GM18499 (cell line): ENCODE measurements at regions not wholly inside any gene's neighbourhood (a gene's known extent, or its start where the extent isn't known, plus 50 kb on each side); places are given as distances from the start of the nearest gene placed in this dataset.

Experiments
- ATAC-seq: cut with Tn5 transposase; IDR thresholded peaks from one replicate; pipeline ENCODE4 v1.9.1; 2021; ENCODE audit warnings: moderate number of reproducible peaks; ENCODE audit not compliant: insufficient read depth, unreplicated experiment

DNA sequence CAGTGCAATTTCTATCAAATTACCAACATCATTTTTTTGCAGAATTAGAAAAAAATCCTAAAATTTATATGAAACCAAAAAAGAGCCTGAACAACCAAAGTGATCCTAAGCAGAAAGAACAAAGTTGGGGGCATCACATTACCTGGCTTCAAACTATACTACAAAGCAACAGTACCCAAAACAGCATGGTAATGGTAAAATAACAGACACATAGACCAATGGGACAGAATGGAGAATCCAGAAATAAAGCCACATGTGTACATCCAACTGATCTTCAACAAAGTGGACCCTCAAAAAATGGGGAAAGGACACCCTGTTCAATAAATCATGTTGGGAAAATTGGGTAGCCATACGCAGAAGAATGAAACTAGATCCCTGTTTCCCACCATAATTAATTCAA lies 245.7 kb upstream of the CTAGE1 start:
- ATAC-seq, result no peak

DNA sequence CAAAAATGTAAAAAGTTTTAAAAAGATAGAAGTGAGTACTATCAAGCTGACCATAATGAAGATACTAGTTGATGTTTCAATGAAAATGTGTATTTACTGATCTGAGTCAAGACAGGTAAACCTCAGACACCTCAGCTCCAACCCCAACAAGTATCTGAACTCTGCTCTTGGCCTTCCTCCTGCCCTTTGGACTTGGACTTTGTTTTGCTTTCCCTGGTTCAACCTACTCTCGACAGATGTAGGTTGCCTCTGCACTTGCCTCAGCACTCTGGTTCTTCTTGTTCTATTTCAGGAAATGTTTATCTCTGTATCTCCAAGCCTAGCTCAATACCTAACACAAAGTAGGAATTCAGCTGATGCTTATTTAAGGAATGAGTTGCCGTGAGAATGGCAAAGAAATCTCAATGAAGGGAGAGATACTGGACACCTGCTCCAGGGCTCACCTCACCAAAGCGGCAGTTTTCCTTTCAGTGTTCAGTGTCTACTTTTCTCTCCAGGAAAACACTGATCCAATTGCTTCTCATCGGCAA lies 248.8 kb upstream of the CTAGE1 start:
- no peak for ATAC-seq

DNA sequence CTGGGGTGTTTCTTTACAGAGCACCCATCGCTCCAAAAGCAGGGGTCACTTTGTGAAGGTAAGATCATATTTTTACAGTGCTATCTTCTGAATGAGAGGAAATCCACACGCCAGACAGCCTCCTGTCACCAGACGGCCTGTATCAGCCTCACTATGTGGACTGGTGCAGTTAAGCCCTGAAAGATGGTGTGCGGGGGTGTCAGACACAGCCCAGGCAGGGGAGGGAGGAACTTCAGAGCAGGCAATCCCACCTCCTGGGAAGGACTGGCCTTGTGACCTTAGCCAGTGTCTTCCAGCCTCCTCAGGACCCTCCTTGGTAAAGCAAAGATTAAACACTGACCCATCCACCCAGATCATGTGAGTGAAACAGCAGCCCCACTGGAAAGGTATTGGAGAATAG lies 249.4 kb upstream of the CTAGE1 start:
- ATAC-seq, result no peak

DNA sequence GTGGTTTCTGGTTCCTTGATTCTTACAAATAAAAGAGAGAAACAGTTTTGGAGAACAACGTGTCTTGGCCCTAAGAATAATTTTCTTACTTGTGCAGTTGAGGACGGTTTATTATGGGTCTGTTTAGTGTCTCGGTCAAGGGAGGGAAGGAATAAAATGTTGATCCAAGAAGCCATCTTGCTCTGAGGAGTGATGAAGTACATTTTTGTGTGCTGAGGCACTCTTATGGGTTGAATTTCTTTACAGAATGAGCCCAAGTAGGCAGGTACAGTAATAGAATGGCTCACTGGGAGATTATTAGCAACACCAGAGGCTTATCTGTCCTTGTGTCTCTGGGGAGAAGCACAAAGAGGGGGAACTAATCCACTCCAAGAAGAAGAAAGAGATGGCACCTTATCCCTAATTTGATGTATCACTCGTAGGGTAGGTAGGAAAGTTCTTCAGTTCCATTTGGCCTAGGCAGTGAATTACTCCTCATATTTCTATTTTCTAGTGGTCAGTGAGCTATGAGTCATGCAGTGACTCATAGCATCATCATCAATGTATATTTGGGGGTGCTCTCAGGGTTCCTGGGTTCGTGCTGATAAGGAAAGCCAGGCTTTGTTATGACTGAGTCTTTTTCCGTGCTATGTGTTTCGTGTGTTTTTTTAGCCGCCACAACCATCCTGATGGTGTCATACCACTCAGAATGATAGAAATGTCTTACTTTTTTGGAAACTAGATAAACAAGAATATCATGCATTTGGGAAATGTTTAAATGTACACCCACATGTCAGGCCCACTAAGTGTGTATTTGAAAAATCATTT lies 250.1 kb upstream of the CTAGE1 start:
- ATAC-seq, result peak; percentile 49

DNA sequence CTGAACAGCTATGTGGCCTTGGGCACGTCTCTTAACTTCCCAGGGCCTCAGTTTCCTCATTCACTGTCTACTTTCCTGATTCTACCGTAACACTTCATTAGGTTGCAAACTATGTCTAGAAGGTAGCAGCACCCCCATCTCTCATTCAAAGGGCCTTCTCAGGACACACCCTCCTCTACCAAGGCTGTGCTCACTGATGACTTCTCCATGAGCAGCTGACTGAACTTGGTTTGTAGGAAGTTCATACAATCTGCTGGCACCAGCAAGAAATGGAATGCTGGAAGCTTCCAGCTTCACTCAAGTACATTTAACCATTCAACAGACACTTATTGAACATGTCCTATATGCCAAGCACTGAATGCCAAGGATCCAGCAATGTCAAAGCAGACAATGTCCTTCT lies 250.8 kb upstream of the CTAGE1 start:
- no peak for ATAC-seq

DNA sequence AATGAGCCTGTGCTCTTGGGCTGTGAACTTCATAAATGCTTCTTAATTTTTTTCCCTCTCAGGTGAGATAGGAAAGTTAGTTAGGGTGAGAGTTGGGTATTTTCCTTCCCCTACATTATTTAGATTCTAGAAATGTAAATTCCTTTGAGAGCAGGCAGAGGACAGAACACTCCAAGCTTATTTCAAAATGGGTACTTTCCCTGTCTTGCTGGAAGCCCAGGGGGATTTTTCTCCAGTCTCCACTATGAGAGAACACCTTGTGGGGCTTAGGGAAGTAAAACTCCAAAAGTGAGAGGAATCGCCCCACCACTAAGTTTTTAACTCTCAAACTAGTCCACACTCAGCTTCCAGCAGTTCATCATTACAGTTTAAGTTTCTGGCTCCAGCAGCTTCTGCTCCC lies 253.2 kb upstream of the CTAGE1 start:
- ATAC-seq, result no peak

DNA sequence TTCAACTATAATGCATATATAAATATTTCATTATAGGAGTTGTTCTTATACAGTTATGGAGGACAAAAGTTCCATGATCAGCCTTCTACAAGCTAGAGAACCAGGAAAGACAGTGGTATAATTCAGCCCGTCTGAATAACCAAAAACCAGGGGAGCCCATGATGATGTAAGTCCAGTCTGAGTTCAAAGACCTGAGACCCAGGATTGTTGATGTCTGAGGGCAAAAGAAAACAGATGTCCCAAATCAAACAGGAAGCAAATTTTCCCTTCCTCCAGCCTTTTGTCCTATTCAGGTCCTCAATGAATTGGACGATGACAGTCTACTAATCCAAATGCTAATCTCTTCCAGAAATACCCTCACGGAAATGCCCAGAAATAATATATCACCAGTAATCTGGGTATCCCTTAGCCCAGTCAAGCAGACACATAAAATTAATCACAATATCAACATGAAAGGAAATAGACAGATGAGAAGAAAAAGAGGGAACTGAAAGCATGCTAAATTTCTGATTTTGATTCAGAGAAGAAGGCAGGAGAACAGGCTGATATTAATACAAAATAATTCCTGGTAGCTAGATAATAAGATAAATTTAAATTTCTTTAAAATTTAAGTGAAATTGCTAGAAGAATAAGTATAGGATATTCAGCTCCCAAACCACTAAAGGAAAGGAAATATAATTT lies 255.6 kb upstream of the CTAGE1 start:
- ATAC-seq, result no peak

DNA sequence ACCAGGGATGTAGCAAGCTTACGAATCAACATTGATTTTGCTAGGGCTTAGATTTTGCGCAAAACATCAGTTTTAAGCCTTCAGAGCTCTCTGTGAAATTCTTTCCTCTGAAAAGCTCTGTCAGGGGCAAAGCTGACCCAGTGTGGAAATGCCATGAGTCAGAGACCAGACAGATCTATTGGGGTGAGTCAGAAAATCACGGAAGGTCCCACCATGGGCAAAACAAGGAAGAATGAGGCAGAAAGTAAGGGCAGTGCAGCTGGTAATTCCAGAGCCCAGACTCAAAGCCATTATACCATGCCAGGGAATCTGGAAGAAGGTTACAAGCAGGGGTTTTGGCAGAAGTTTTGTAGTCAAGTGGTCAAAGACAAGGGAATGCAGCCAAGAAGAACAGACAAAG lies 256.6 kb upstream of the CTAGE1 start:
- no peak for ATAC-seq

DNA sequence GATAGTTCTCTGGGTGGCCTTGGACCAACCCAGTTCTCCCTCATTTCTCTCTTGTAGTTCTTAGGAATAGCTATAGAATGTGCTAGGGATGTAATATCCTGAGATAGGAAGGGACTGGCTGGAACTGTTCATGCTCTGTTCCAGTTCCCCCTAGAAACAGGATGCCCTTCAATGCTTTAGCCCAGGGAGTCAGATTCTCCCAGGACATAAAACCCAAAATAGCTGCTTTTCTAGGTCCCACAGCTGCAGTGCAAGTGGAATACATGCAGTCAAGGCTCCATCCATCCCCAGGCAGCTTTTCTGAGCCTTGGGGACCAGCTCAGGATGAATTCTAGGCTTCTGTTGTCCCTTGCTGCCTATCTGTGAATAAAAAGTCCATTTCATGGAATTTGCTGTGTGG lies 257.3 kb upstream of the CTAGE1 start:
- ATAC-seq, result no peak

DNA sequence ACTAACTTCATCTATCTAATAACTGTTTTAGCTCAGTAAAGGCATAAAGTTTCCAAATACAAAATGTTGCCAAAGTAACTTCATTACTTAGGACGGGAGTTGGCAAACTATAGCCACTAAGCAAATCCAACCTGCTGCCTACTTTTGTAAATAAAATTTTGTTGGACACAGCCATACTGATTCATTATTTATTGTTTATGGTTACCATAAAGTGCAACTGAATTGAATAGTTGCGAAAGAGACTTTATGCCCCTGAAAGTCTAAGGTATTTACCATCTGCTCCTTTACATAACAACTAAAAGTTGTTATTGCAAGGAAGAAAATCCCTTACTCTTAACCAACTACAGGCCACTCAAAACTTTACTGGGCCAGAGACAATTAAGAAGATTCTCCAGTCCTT lies 256.7 kb upstream of the RBBP8 start:
- no peak for ATAC-seq

DNA sequence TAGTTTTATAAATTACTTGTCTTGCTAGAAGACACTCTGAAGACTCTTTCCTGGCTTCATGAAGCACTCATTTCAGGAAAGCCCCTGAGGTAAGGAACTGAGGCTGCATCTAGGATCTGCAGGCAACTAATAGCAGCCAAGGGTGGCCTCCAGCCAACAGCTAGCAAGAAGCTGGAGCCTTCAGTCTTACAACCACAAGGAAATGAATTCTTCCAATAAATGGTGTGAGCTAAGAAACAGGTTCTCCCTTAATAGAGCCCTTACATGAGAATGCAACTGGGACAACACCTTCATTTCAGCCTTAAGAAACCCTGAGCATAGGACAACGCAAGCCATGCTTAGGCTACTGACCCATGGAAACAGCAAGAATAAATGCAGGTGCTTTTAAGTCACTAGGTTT lies 254.6 kb upstream of the RBBP8 start:
- ATAC-seq, result no peak

DNA sequence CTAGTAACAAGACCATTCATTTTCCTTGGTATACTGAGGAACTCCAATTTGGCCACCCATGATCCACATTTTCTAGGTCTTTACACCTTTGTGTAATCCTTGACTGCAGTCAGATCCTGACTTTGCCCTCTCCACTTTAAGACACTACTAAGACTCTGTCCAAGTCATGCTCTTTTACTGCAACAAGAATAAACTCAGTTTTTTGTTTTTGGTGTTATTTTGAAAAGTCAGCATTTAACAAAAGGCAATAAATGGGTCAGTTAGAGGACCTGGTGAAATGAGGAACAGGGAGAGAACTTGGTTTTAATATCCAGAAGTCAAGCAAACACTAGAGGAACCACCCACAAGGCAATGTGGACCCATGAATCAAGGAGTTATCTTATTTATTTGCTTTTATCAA lies 252.2 kb upstream of the RBBP8 start:
- no peak for ATAC-seq

DNA sequence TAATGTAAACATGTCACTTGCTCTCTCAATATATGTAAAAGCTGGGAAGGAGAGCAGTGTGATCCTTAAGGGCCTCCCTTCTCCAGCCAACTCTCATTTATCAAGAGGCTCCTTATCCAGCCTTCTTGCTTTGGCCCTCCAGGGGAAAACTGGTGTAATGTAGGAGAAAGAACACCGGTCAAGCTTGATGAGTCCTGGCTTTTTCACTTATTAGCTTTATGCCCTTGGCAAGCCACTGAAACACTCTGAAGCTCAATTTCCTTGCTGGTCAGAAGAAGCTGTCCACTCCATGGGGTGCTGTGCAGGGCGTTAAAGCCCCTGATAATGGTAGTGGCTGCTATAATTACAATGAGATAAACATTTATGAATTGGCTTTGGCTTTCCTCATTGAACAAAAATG lies 251.2 kb upstream of the RBBP8 start:
- no peak for ATAC-seq

DNA sequence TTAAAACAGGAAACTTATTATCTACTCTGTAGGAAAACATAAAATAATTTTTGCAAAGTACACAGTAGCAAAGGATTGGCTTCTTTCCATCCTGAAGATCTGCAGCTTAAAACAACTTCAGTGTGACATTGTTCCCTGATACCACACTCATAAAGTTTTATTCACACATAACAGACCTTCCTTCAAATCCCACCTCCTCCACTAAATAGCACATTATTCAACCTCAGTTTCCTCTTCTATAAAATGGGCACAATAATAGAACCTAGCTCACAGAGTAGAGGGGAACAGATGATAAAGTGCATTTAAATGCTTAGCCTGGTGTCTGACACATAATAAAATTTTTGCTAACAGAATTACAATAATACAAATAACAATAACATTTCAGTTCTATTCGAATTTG lies 250.4 kb upstream of the RBBP8 start:
- ATAC-seq, result no peak

DNA sequence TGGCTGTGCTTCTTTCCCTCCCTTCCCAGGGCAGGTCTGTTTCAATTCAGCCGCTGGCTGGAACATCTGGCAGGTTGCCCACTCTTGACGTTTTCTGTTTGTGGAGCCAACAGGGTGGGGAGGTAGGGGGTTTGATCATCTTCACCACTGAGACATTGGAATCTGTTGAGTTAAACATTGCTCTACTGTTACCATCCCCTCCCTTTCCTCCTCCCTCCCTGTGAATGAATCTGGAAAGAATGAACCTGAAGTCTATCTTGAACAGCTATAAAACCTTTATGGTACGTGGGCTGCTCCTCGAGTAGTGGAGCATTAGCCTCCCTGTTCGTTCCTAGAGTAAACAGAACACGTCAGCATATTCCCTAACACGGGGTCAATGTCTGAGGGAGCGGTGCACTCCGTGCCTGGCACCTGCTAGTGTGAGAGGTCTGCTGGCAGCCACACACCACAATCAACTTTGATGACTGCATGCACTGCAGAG lies 249.9 kb upstream of the RBBP8 start:
- no peak for ATAC-seq

DNA sequence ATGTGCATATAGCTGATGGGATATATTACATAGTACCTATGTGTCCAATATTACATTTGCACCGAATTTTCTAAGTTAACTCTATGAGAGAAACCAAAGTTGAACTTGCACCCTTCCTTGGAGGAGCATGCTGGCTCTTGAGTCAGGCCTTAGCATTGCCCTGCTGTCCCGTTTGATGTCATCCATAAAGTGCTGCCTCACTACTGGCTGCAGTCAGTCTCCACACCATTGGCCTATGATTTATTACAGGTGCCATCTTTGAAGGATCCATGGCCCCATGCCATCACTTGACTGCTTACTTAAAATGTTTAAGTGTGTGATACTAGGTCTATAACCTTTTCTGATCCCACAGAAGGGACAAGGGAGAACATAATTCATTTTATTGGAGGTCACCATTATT lies 249.3 kb upstream of the RBBP8 start:
- no peak for ATAC-seq

DNA sequence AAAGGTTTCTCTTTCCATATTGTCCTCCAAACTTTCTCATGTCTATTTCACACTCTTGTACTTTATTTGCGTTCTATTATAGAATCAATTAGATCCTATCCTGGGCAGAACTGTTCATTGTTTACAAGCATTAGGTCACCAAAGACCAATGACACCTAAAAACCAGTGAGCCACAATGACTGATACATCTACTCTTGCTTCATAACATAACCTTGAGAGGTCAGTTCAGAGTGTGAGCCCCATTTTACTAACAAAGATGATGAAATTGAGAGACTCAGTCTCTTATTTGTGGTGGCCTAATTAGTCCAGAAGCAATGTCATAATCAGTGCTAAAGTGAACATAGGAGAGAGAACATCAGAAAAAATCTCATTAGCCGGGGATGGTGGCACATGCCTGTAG lies 248.9 kb upstream of the RBBP8 start:
- ATAC-seq, result no peak

DNA sequence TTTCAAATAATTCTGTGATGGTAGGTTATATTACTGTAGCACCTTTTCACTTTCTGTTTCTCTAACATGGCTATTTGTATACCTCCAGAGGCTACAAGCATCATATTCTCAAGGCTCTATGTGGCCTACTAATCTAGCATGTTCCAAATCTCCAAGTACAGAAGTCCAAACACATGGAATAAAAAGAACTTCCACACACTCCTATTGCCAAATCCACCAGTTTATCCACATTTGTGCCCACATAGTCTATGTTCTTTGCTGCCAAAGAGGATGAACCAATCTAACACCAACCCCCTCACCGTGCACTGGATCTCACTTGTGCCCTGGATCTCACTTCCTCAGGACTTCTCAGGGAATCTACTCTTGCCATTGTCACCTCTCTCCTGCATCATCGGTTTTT lies 247.3 kb upstream of the RBBP8 start:
- ATAC-seq, result no peak

DNA sequence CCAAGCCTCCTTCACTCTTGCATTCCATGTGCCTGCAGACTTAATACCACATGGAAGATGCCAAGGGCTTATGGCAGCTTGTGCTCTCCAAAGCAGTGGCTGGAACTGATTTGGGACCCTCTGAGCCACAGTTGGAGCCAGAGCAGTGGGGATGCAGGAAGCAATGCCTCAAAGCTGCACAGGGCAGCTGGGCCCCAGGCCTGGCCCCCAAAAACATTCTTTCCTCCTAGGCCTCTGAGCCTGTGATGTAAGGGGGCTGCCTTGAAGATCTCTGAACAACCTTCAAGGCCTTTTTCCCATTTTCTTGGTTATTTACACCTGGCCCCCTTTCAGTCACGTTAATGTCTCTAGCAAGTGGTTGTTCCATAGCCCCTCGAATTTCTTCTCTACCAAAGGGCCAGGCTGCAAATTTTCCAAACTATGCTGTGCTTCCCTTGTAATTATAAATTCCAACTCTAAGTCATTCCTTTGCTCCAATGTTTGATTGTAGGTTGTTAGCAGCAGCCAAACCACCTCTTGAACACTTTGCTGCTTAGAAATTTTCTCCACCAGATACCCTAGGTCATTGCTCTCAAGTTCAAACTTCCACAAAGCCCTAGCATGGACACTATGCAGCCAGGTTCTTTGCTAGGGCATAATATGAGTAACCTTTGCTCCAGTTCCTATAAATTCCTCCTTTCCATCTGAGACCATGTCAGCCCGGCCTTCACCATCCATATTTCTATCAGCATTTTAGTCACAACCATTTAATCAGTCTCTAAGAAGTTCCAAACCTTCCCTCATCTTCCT lies 245.0 kb upstream of the RBBP8 start:
- no peak for ATAC-seq

DNA sequence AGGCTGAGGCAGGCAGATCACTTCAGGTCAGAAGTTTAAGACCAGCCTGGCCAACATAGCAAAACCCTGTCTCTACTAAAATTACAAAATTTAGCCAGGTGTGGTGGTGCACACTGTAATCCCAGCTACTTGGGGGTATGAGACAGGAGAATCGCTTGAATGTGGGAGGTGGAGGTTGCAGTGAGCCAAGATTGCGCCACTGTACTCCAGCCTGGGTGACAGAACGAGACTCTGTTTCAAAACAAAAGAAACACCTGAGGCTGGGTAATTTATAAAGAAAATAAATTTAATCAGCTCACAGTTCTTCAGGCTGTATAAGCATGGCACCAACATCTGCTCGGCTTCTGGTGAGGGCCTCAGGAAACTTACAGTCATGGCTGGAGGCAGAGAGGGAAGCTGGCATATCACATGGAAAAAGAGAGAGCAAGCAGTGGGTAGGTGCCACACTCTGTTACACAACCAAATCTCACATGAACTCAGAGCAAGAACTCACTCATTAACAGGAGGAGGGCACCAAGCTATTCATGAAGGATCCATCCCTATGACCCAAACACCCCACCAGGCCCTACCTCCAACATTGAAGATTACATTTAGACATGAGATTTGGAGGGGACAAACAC lies 244.1 kb upstream of the RBBP8 start:
- ATAC-seq, result no peak

DNA sequence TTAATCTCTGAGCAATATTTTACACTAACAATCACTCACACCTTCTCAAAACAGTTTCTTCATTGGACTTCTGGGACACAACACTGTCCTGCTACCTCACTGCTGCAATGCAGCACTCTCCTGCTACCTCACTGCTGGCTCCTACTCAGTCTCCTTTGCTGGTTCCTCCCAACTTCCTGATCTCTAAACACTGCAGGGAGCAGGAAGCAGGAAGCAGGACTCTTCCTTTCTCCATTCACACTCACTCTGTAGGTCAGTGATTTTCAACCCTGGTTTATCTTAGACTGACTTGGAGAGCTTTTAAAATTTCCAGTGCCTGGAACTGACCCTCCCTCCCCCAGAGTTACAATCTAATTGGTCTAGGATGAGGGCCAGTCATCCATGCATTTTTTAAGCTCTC lies 243.4 kb upstream of the RBBP8 start:
- no peak for ATAC-seq
